SK-N-SH (cell line): ENCODE measurements at regions not wholly inside any gene's neighbourhood (a gene's known extent, or its start where the extent isn't known, plus 50 kb on each side); places are given as distances from the start of the nearest gene placed in this dataset.

Experiments used
- CTCF ChIA-PET: fragments of 300-600, 350-600 bp; formaldehyde crosslinking; extraction: SDS; loops from one replicate; lab custom pipeline; 2021; lab: Yijun Ruan, JAX
- POLR2A ChIA-PET: fragments of 350-600 bp; sonication (Branson Sonifier 250); formaldehyde crosslinking; extraction: SDS; loops from one replicate; lab custom pipeline; 2020; ENCODE audit warnings: antibody characterized with exemption, inconsistent platforms; lab: Yijun Ruan, JAX
- DNase-seq: peaks from one replicate; pipeline ENCODE4 v3.0.0; 2012
- H2AFZ ChIP-seq: fragments of 200-600 bp; sonication (generic); 2 replicates; pipeline ENCODE4 v1.8.1; 2016; ENCODE audit warnings: antibody characterized with exemption, mild to moderate bottlenecking, low read depth
- H3F3A ChIP-seq: fragments of 200-600 bp; sonication (generic); replicated peaks from 2 replicates; pipeline ENCODE3; 2016; ENCODE audit warnings: antibody characterized with exemption, mild to moderate bottlenecking; ENCODE audit not compliant: insufficient read depth
- H3K27ac ChIP-seq, 2 experiments: fragments of 200-500 bp in 1 of 2; fragments of 200-600 bp in 1 of 2; sonication (Bioruptor generic) in 1 of 2; sonication (generic), shearing (Covaris generic) in 1 of 2; 2 replicates each; pipeline versions ENCODE4 v1.5.1 to v1.6.1; 2014 to 2016; ENCODE audit warnings: low read depth in 2 of 2, inconsistent platforms in 1 of 2, low read length in 1 of 2, mild to moderate bottlenecking in 1 of 2, mixed read lengths in 1 of 2
- H3K27me3 ChIP-seq: fragments of 200-600 bp; sonication (generic), shearing (Covaris generic); 2 replicates; pipeline ENCODE4 v1.6.1; 2016; ENCODE audit warnings: mixed run types; ENCODE audit not compliant: insufficient read depth
- H3K36me3 ChIP-seq, 2 experiments: fragments of 200-500 bp in 1 of 2; fragments of 200-600 bp in 1 of 2; sonication (Bioruptor generic) in 1 of 2; sonication (generic) in 1 of 2; replicated peaks in 1 of 2; 2 replicates each; pipeline versions ENCODE3 to v1.5.1; 2014 to 2016; ENCODE audit warnings: low read length in 1 of 2, mild to moderate bottlenecking in 1 of 2; ENCODE audit not compliant: insufficient read depth in 2 of 2, control insufficient read depth in 1 of 2
- H3K4me1 ChIP-seq, 2 experiments: fragments of 200-500 bp in 1 of 2; fragments of 200-600 bp in 1 of 2; sonication (Bioruptor generic) in 1 of 2; sonication (generic), shearing (Covaris generic) in 1 of 2; 2 replicates each; pipeline versions ENCODE4 v1.5.1 to v1.6.1; 2014 to 2016; ENCODE audit warnings: low read depth in 1 of 2, low read length in 1 of 2, mixed run types in 1 of 2; ENCODE audit not compliant: insufficient read depth in 2 of 2, control insufficient read depth in 1 of 2
- H3K4me2 ChIP-seq: fragments of 200-600 bp; sonication (generic), shearing (Covaris generic); 2 replicates; pipeline ENCODE4 v1.6.1; 2017; ENCODE audit warnings: mixed run types
- H3K4me3 ChIP-seq, 2 experiments: fragments of 200-500 bp in 1 of 2; fragments of 200-600 bp in 1 of 2; sonication (Bioruptor generic) in 1 of 2; sonication (generic), shearing (Covaris generic) in 1 of 2; 2 replicates each; pipeline versions ENCODE4 v1.5.1 to v1.8.1; 2014 to 2016; ENCODE audit warnings: low read depth in 2 of 2, inconsistent platforms in 1 of 2, low read length in 1 of 2, mild to moderate bottlenecking in 1 of 2, mixed read lengths in 1 of 2, moderate library complexity in 1 of 2
- H3K79me2 ChIP-seq: fragments of 200-600 bp; sonication (generic); 2 replicates; pipeline ENCODE4 v1.8.1; 2017; ENCODE audit warnings: mild to moderate bottlenecking; ENCODE audit not compliant: insufficient read depth
- H3K9ac ChIP-seq: fragments of 200-600 bp; sonication (generic); 2 replicates; pipeline ENCODE4 v1.6.1; 2017; ENCODE audit warnings: mixed run types
- H3K9me2 ChIP-seq: fragments of 200-600 bp; sonication (generic); 2 replicates; pipeline ENCODE4 v1.6.1; 2017; ENCODE audit warnings: mixed run types
- H3K9me3 ChIP-seq: fragments of 200-600 bp; sonication (generic); 2 replicates; pipeline ENCODE4 v1.6.1; 2017; ENCODE audit warnings: mixed run types, mild to moderate bottlenecking, moderate library complexity
- H4K20me1 ChIP-seq: fragments of 200-600 bp; sonication (generic); 2 replicates; pipeline ENCODE4 v1.6.1; 2017; ENCODE audit warnings: mild to moderate bottlenecking, mixed run types; ENCODE audit not compliant: insufficient read depth
- CHD2 ChIP-seq: fragments of 150-350 bp; IDR thresholded peaks from 2 replicates; pipeline ENCODE4 v1.6.1; 2018; ENCODE audit warnings: low read length; ENCODE audit not compliant: partially characterized antibody
- EP300 ChIP-seq, 2 experiments: IDR thresholded peaks; 2 replicates each; pipeline versions ENCODE4 v1.4.0 to v1.6.1; 2012; ENCODE audit warnings: borderline replicate concordance in 1 of 2, low read depth in 1 of 2, low read length in 1 of 2
- FOSL2 ChIP-seq: IDR thresholded peaks from 2 replicates; pipeline ENCODE4 v1.4.0; 2012; ENCODE audit warnings: low read depth, mild to moderate bottlenecking, moderate library complexity, borderline replicate concordance
- FOXM1 ChIP-seq: IDR thresholded peaks from 2 replicates; pipeline ENCODE4 v1.4.0; 2012; ENCODE audit warnings: low read depth, mild to moderate bottlenecking
- GABPA ChIP-seq: IDR thresholded peaks from 2 replicates; pipeline ENCODE4 v1.4.0; 2012; ENCODE audit warnings: low read depth, mild to moderate bottlenecking
- NFIC ChIP-seq: IDR thresholded peaks from 2 replicates; pipeline ENCODE4 v1.4.0; 2012; ENCODE audit warnings: borderline replicate concordance
- POLR2AphosphoS5 ChIP-seq: IDR thresholded peaks from 2 replicates; pipeline ENCODE4 v1.6.1; 2012; ENCODE audit warnings: low read depth, low read length
- RXRA ChIP-seq: IDR thresholded peaks from 2 replicates; pipeline ENCODE4 v1.4.0; 2012; ENCODE audit warnings: low read depth, mild to moderate bottlenecking, borderline replicate concordance
- WGBS: methylation state at CpG from one replicate; pipeline ENCODE4 v1.1.6; 2017; ENCODE audit warnings: low lambda C conversion rate; 5-methylcytosine and 5-hydroxymethylcytosine counted together
- TF ChIP-seq, protein P1 (sequence below): IDR thresholded peaks from 2 replicates; pipeline ENCODE4 v1.4.0; 2012; ENCODE audit warnings: low read depth, borderline replicate concordance
- TF ChIP-seq, protein P2 (sequence below): fragments of 200-600 bp; sonication (generic); IDR thresholded peaks from 2 replicates; pipeline ENCODE4 v1.6.1; 2017; ENCODE audit warnings: antibody characterized with exemption, mild to moderate bottlenecking, moderate library complexity
- TF ChIP-seq, protein P3 (sequence below): IDR thresholded peaks from 2 replicates; pipeline ENCODE4 v1.6.1; 2012; ENCODE audit warnings: mild to moderate bottlenecking, low read depth, low read length, moderate library complexity

DNA sequence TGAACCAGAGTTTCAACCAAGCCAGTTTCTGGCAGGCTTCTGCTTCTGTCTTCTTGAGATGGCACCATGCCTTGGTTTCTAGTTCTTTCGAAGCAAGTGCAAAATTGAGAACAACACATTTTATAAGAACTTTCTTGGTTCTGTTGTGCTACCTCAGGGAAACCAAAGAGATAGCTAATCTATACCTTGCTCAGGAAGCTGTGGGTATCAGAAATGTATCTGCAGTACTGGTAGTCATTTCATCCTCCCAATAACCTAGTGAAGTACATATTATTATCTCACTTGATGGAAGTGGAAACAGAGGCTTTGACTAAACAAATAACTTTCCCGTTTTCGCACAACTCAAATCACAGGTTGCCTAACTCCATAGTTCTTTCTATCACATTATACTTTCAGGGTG, 246.6 kb downstream of the ENC1 start (continued):
- TF ChIP-seq, protein P1, sequence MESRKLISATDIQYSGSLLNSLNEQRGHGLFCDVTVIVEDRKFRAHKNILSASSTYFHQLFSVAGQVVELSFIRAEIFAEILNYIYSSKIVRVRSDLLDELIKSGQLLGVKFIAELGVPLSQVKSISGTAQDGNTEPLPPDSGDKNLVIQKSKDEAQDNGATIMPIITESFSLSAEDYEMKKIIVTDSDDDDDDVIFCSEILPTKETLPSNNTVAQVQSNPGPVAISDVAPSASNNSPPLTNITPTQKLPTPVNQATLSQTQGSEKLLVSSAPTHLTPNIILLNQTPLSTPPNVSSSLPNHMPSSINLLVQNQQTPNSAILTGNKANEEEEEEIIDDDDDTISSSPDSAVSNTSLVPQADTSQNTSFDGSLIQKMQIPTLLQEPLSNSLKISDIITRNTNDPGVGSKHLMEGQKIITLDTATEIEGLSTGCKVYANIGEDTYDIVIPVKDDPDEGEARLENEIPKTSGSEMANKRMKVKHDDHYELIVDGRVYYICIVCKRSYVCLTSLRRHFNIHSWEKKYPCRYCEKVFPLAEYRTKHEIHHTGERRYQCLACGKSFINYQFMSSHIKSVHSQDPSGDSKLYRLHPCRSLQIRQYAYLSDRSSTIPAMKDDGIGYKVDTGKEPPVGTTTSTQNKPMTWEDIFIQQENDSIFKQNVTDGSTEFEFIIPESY = no peak
- TF ChIP-seq RXRA = no peak
- TF ChIP-seq FOXM1 = no peak

DNA sequence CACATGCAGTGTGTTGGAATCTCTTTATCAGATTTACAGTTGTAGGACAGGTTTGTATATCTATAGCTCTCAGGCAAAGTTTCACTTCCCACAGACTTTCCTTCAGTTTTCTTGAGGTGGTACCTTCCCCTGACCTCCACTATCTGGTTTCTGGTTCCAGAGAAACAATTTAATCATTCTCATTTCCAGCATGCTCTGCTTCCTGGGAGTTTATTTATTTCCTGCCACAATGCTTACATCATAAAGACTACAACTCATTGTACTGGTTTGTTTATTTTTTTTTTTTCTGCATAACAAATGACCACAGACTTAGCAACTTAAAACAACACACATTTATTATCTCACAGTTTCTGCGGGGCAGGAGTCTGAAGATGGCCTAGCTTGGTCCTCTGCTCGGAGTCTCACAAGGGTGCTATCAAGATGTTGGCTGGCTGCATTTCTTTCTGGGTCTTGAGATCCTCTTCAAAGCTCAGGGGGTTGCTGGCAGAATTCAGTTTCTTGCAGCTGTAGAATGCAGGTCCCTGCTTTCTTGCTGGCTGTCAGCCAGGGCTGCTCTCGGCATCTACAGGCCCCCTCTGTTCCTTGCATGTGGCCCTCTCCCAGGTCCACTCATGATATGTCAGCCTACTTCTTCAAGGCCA, 247.7 kb downstream of the ENC1 start:
- H3K4me1 ChIP-seq = peaks cover 7 to 13% of the 10 kb centered on the region in 2 experiments; a peak in 3 of 4 replicates
- no peaks in the 10 kb centered on the region for H3K9me2 ChIP-seq
- no peak overlapping the region for H3K27ac ChIP-seq
- H3K4me2 ChIP-seq = no peak overlapping the region
- no peak for DNase-seq
- H3K9ac ChIP-seq = no peak overlapping the region
- no peaks in the 10 kb centered on the region for H3K79me2 ChIP-seq
- no peak overlapping the region for H3K4me3 ChIP-seq
- no peak for TF ChIP-seq POLR2AphosphoS5
- TF ChIP-seq, protein P1 = no peak
- TF ChIP-seq, protein P2, sequence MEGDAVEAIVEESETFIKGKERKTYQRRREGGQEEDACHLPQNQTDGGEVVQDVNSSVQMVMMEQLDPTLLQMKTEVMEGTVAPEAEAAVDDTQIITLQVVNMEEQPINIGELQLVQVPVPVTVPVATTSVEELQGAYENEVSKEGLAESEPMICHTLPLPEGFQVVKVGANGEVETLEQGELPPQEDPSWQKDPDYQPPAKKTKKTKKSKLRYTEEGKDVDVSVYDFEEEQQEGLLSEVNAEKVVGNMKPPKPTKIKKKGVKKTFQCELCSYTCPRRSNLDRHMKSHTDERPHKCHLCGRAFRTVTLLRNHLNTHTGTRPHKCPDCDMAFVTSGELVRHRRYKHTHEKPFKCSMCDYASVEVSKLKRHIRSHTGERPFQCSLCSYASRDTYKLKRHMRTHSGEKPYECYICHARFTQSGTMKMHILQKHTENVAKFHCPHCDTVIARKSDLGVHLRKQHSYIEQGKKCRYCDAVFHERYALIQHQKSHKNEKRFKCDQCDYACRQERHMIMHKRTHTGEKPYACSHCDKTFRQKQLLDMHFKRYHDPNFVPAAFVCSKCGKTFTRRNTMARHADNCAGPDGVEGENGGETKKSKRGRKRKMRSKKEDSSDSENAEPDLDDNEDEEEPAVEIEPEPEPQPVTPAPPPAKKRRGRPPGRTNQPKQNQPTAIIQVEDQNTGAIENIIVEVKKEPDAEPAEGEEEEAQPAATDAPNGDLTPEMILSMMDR = no peak
- no peak for TF ChIP-seq FOSL2
- TF ChIP-seq CHD2 = no peak
- TF ChIP-seq, protein P3, sequence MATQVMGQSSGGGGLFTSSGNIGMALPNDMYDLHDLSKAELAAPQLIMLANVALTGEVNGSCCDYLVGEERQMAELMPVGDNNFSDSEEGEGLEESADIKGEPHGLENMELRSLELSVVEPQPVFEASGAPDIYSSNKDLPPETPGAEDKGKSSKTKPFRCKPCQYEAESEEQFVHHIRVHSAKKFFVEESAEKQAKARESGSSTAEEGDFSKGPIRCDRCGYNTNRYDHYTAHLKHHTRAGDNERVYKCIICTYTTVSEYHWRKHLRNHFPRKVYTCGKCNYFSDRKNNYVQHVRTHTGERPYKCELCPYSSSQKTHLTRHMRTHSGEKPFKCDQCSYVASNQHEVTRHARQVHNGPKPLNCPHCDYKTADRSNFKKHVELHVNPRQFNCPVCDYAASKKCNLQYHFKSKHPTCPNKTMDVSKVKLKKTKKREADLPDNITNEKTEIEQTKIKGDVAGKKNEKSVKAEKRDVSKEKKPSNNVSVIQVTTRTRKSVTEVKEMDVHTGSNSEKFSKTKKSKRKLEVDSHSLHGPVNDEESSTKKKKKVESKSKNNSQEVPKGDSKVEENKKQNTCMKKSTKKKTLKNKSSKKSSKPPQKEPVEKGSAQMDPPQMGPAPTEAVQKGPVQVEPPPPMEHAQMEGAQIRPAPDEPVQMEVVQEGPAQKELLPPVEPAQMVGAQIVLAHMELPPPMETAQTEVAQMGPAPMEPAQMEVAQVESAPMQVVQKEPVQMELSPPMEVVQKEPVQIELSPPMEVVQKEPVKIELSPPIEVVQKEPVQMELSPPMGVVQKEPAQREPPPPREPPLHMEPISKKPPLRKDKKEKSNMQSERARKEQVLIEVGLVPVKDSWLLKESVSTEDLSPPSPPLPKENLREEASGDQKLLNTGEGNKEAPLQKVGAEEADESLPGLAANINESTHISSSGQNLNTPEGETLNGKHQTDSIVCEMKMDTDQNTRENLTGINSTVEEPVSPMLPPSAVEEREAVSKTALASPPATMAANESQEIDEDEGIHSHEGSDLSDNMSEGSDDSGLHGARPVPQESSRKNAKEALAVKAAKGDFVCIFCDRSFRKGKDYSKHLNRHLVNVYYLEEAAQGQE = no peak
- no peak for TF ChIP-seq EP300 (IDR thresholded peaks at IDR 0.05; ENCODE audit: borderline replicate concordance in 1 of 2, low read depth in 1 of 2, low read length in 1 of 2)
- no peak for TF ChIP-seq NFIC
- TF ChIP-seq GABPA = no peak
- no peaks in the 10 kb centered on the region for H3K36me3 ChIP-seq
- H2AFZ ChIP-seq = no peak overlapping the region; the same call in 1 of the 2 replicates
- no peaks in the 10 kb centered on the region for H3K27me3 ChIP-seq
- POLR2A ChIA-PET = no interaction called here
- H4K20me1 ChIP-seq = no peaks in the 10 kb centered on the region
- no peaks in the 10 kb centered on the region for H3K9me3 ChIP-seq
- no peaks in the 10 kb centered on the region for H3F3A ChIP-seq
- CTCF ChIA-PET = no interaction called here
- WGBS = 89% methylated on average over 3 of the region's 3 CpGs
